ENCODE measurements at regions not wholly inside any gene's neighbourhood (a gene's known extent, or its start where the extent isn't known, plus 50 kb on each side); places are given as distances from the start of the nearest gene placed in this dataset.

- DNase-seq (ENCODE audit: low read depth in 1 of 2, low spot score in 1 of 2): no peak
- Histone ChIP-seq H3K4me3 (replicated peaks; ENCODE audit: insufficient read depth, low read length) (no peak overlapping the region), H3K27ac (replicated peaks) (no peak overlapping the region), H3K27me3 (ENCODE audit: insufficient read depth, poor library complexity, severe bottlenecking) (no peaks in the 10 kb centered on the region)
- TF ChIP-seq POLR2AphosphoS5 (IDR thresholded peaks at IDR 0.05; ENCODE audit: low read depth): no peak
- TF ChIP-seq SPI1 (IDR thresholded peaks at IDR 0.05; ENCODE audit: borderline replicate concordance, low read depth): no peak
- no peak for TF ChIP-seq REST (IDR thresholded peaks at IDR 0.05; ENCODE audit: insufficient replicate concordance, low read depth)
- no peak for TF ChIP-seq CTCF (IDR thresholded peaks at IDR 0.05; ENCODE audit: insufficient read depth, low read length)
- no peak for TF ChIP-seq GABPA (IDR thresholded peaks at IDR 0.05; ENCODE audit: low read depth)
Observed at GRCh38 chr5:57816108-57816507, 333.5 kb upstream of the ACTBL2 start.

- no peak for DNase-seq (ENCODE audit: low read depth in 1 of 2, low spot score in 1 of 2)
- H3K4me3 ChIP-seq (replicated peaks; ENCODE audit: insufficient read depth, low read length): no peak overlapping the region
- no peaks in the 10 kb centered on the region for H3K27me3 ChIP-seq (ENCODE audit: insufficient read depth, poor library complexity, severe bottlenecking)
- no peak for TF ChIP-seq GABPA (IDR thresholded peaks at IDR 0.05; ENCODE audit: low read depth)
- no peak for TF ChIP-seq CTCF (IDR thresholded peaks at IDR 0.05; ENCODE audit: insufficient read depth, low read length)
- TF ChIP-seq POLR2AphosphoS5 (IDR thresholded peaks at IDR 0.05; ENCODE audit: low read depth): no peak
- no peak for TF ChIP-seq REST (IDR thresholded peaks at IDR 0.05; ENCODE audit: insufficient replicate concordance, low read depth)
- TF ChIP-seq SPI1 (IDR thresholded peaks at IDR 0.05; ENCODE audit: borderline replicate concordance, low read depth): no peak
- H3K27ac ChIP-seq (replicated peaks): no peak overlapping the region
Observed at GRCh38 chr5:57805732-57806131, 323.1 kb upstream of the ACTBL2 start.

- H3K4me3 ChIP-seq (replicated peaks; ENCODE audit: insufficient read depth, low read length): no peak overlapping the region
- H3K27ac ChIP-seq (replicated peaks): no peak overlapping the region
- TF ChIP-seq REST (IDR thresholded peaks at IDR 0.05; ENCODE audit: insufficient replicate concordance, low read depth) (no peak), POLR2AphosphoS5 (IDR thresholded peaks at IDR 0.05; ENCODE audit: low read depth) (no peak), GABPA (IDR thresholded peaks at IDR 0.05; ENCODE audit: low read depth) (no peak), CTCF (IDR thresholded peaks at IDR 0.05; ENCODE audit: insufficient read depth, low read length) (no peak), SPI1 (IDR thresholded peaks at IDR 0.05; ENCODE audit: borderline replicate concordance, low read depth) (no peak)
- H3K27me3 ChIP-seq (ENCODE audit: insufficient read depth, poor library complexity, severe bottlenecking): no peaks in the 10 kb centered on the region
- DNase-seq (ENCODE audit: low read depth in 1 of 2, low spot score in 1 of 2): no peak
Observed at GRCh38 chr5:57805170-57805569, 322.6 kb upstream of the ACTBL2 start.
